ENCODE measurements at regions not wholly inside any gene's neighbourhood (a gene's known extent, or its start where the extent isn't known, plus 50 kb on each side); places are given as distances from the start of the nearest gene placed in this dataset.
"Not testable (repeated sequence)": the region's sequence is repeated elsewhere in the genome, so short reads cannot be mapped to it uniquely, and the experiment has no call there.

DNA sequence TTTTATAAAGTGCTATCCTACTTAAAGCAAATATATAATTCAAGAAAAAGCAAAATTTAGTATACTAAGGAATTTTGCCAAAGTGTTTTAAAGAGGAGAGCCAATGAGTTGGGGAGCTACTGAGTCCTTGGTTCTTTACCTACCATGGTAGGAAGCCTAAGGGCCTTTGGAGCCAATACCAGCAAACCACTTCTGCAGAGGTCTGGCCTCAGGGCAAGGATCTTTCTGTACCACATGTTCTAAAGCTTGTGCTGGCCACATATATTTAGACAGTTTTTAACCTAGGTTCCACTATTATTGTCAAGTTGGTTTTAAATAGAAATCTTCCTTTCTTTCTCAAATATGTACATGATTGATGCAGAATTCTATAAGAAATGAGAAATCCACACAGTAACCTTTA is 172.3 kb upstream of the NREP start:
- no peaks in the 10 kb centered on the region for H3K9me3 ChIP-seq
- no peaks in the 10 kb centered on the region for H3K36me3 ChIP-seq
- no peak for TF ChIP-seq CTCF (IDR thresholded peaks at IDR 0.05)
- TF ChIP-seq POLR2A (IDR thresholded peaks at IDR 0.05): no peak
- H3K4me1 ChIP-seq: peaks cover 0 to 20% (median 11%) of the 10 kb centered on the region in 3 donors
- H3K27ac ChIP-seq: no peak overlapping the region
- intact Hi-C loops (cut with DNase I): no loop called here
- no peaks in the 10 kb centered on the region for H3K27me3 ChIP-seq
- DNase-seq: no peak
- no peak overlapping the region for H3K4me3 ChIP-seq

DNA sequence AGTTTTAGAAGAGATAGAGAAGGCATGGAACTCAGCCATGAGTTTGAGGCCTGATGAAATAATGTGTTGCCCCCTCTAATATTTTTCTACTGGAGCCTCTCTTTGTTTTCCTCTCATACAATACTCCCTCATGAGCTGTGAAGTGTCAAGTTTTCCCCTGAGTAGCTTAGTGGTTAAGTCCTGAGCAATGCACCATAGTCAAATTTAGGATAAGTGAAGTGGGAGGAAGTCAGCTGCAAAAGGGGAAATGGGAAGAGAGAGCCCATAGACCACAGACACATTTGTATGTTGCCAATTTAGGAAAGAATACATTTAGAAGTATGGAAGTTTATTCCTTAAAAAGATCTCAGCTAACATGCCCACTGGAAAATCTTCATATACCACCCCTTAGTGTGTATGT is 171.5 kb upstream of the NREP start:
- no peak for DNase-seq
- no peak overlapping the region for H3K27ac ChIP-seq
- intact Hi-C loops (cut with DNase I): no loop called here
- H3K4me1 ChIP-seq: peaks cover 0 to 20% (median 11%) of the 10 kb centered on the region in 3 donors
- TF ChIP-seq CTCF (IDR thresholded peaks at IDR 0.05): no peak
- H3K9me3 ChIP-seq: no peaks in the 10 kb centered on the region
- no peaks in the 10 kb centered on the region for H3K36me3 ChIP-seq
- no peaks in the 10 kb centered on the region for H3K27me3 ChIP-seq
- no peak overlapping the region for H3K4me3 ChIP-seq

DNA sequence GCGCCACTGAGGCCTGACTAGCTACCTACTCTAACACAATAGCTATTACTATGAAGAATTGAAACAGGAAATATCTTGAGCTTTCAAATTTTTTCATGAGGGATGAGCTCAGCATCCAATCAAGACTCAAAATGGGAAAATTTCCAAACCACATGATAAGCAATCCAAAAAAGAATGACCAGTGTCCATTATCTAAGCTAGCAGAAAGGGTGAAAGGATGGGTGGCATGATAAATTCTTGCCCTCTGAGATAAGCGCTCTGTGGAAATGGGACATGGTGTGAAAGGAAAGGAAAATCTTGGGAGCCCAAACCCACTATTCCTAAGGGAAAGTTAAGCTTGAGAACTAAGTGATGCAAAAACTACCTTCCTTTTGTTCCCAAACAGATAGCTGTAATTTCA is 170.2 kb upstream of the NREP start:
- intact Hi-C loops (cut with DNase I): no loop called here
- TF ChIP-seq CTCF (IDR thresholded peaks at IDR 0.05) (no peak), POLR2A (IDR thresholded peaks at IDR 0.05) (no peak)

DNA sequence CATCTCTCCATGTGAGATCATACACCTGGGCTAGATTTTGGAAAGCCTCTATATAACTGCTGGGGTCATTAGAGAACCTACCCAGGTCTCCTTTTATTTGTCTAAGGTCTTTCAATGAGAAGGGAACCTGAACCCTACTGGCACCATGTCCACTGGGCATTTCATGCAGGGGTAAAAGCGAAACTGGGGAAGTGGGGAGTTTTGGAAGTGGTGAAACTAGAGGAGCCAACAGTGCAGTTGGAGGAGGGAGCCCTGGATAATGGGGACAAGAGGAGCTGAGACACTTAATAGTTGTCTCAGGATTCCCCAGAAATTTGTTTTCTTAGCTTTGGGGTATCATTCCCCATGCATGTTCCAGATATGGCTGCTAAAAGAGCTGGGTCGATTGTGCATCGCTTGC is 169.0 kb upstream of the NREP start:
- 89 to 100% methylated on average over 3 of the region's 3 CpGs for WGBS, 2 donors
- intact Hi-C loops (cut with DNase I): no loop called here
- Histone ChIP-seq H3K4me3 (no peak overlapping the region), H3K4me1 (peaks cover 0 to 15% (median 11%) of the 10 kb centered on the region in 3 donors), H3K36me3 (no peaks in the 10 kb centered on the region), H3K27ac (no peak overlapping the region), H3K9me3 (no peaks in the 10 kb centered on the region), H3K27me3 (no peaks in the 10 kb centered on the region)
- no peak for DNase-seq
- TF ChIP-seq POLR2A (IDR thresholded peaks at IDR 0.05): no peak
- no peak for TF ChIP-seq CTCF (IDR thresholded peaks at IDR 0.05)

More for the DNA sequence above, 170.2 kb upstream of the NREP start:
- H3K27ac ChIP-seq: no peak overlapping the region
- H3K36me3 ChIP-seq: no peaks in the 10 kb centered on the region
- WGBS, 2 donors: 88 to 95% methylated on average over 2 of the region's 2 CpGs
- H3K4me1 ChIP-seq: peaks cover 0 to 15% (median 11%) of the 10 kb centered on the region in 3 donors
- H3K9me3 ChIP-seq: no peaks in the 10 kb centered on the region
- no peaks in the 10 kb centered on the region for H3K27me3 ChIP-seq
- no peak for DNase-seq
- H3K4me3 ChIP-seq: no peak overlapping the region

GRCh38 chr5:111922344-111922743 is 165.3 kb upstream of the NREP start:
- H3K36me3 ChIP-seq: no peaks in the 10 kb centered on the region

GRCh38 chr5:111921691-111922090 is 164.7 kb upstream of the NREP start:
- H3K4me3 ChIP-seq; DNase-seq; intact Hi-C loops (cut with DNase I); H3K4me1 ChIP-seq; H3K9me3 ChIP-seq; H3K27ac ChIP-seq; H3K36me3 ChIP-seq; H3K27me3 ChIP-seq: not testable (repeated sequence)
- WGBS, 2 donors: 90 to 100% methylated on average over 1 to 2 of the region's 2 CpGs

More at GRCh38 chr5:111922344-111922743, 165.3 kb upstream of the NREP start:
- Histone ChIP-seq H3K9me3 (no peaks in the 10 kb centered on the region), H3K27me3 (no peaks in the 10 kb centered on the region), H3K4me3 (no peak overlapping the region), H3K27ac (no peak overlapping the region), H3K4me1 (no peaks in the 10 kb centered on the region)
- no peak for DNase-seq
- TF ChIP-seq CTCF (IDR thresholded peaks at IDR 0.05) (no peak), POLR2A (IDR thresholded peaks at IDR 0.05) (no peak)
- WGBS, 2 donors: 84 to 86% methylated on average over 4 of the region's 4 CpGs
- intact Hi-C loops (cut with DNase I): no loop called here

Data from esophagus squamous epithelium (tissue), 5 donors.